ENCODE measurements at regions not wholly inside any gene's neighbourhood (a gene's known extent, or its start where the extent isn't known, plus 50 kb on each side); places are given as distances from the start of the nearest gene placed in this dataset.

GRCh38 chr5:155998257-155998656 lies 328.7 kb upstream of the SGCD start:
- FAIRE-seq (no peak), DNase-seq (ENCODE audit: insufficient read length, low spot score) (no peak)

GRCh38 chr5:156000115-156000514 lies 326.8 kb upstream of the SGCD start:
- FAIRE-seq: no peak
- DNase-seq (ENCODE audit: insufficient read length, low spot score): no peak

DNA sequence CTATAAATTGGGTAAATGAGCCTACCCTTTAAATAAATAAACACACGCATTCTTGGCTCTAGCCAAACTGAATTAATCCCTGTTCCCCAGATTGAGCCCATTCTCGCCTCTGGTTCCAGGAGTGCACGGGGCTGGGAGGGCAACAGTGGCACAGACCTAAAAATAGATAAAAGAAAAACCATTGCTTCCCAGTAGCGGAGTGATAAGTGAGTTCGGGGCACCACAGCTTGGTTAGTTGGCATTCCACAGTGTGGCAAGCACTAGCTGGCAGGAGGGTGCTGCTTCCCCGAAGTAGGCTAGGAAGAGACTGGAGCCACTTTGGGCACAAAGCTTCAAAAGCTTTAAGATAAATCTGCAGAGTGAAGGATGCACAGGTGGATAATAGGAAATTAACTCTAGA lies 322.2 kb upstream of the SGCD start:
- FAIRE-seq (no peak), DNase-seq (ENCODE audit: insufficient read length, low spot score) (no peak)

GRCh38 chr5:156006026-156006647 lies 320.8 kb upstream of the SGCD start:
- no peak for FAIRE-seq
- no peak for DNase-seq (ENCODE audit: insufficient read length, low spot score)

DNA sequence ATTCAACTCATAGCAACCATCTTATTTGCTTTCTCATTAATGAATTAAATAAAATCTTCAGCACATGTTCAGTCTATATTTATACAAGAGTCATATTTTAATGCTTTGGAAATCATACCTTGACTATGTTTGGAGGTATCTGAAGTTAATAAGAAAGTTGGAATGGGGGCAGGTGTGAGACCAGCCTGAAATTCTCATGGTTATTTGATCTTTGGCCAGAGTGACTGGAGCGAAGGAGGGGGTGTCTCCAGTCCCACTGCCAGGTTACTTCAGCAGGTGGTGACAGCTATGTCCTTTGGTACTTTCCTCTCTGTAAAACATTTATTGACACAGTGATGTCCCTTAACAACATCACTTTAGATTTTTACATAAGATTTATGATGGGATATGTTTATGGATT lies 318.1 kb upstream of the SGCD start:
- FAIRE-seq: no peak
- no peak for DNase-seq (ENCODE audit: insufficient read length, low spot score)

GRCh38 chr5:156009583-156009982 lies 317.4 kb upstream of the SGCD start:
- DNase-seq (ENCODE audit: insufficient read length, low spot score) (no peak), FAIRE-seq (no peak)

GRCh38 chr5:156015137-156015536 lies 311.8 kb upstream of the SGCD start:
- FAIRE-seq: no peak

GRCh38 chr5:156019130-156019529 lies 307.8 kb upstream of the SGCD start:
- FAIRE-seq (no peak), DNase-seq (ENCODE audit: insufficient read length, low spot score) (no peak)

More at GRCh38 chr5:156015137-156015536, 311.8 kb upstream of the SGCD start:
- no peak for DNase-seq (ENCODE audit: insufficient read length, low spot score)

GRCh38 chr5:156019571-156020180 lies 307.3 kb upstream of the SGCD start:
- FAIRE-seq (no peak), DNase-seq (ENCODE audit: insufficient read length, low spot score) (no peak)

DNA sequence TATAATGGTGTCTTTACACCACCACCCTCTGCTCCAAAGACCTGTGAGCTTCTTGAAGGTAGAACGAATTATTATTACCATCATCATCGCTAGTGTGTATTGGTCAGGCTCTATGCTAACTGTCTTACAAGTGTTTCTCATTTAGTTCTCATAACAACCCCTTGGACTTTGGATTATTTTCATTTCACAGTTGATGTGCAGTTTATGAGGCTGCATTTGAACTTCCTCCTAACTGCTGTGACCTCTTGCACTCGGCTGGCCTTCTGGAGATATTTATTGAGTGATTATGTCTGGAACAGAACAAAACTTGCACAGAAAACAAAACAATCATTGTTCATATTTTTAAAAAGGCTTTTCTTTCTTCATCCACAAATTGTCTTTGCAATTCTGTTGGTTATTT lies 306.3 kb upstream of the SGCD start:
- DNase-seq (ENCODE audit: insufficient read length, low spot score) (no peak), FAIRE-seq (no peak)

DNA sequence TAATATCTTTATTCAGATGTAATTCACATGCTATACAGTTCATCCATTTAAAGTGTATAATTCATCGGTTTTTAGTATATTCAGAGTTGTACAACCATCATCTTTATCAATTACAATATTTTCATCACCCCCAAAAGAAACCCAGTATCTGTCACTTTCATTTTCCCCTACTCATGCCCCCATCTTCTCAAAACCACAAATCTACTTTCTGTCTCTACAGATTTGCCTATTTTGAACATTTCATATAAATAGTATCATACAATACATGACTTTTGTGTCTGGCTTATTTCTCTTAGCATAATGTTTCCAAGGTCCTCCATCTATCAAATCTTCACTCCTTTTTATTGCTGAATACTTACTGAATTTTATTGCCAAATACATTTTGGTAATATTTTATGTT lies 305.1 kb upstream of the SGCD start:
- no peak for FAIRE-seq
- no peak for DNase-seq (ENCODE audit: insufficient read length, low spot score)

DNA sequence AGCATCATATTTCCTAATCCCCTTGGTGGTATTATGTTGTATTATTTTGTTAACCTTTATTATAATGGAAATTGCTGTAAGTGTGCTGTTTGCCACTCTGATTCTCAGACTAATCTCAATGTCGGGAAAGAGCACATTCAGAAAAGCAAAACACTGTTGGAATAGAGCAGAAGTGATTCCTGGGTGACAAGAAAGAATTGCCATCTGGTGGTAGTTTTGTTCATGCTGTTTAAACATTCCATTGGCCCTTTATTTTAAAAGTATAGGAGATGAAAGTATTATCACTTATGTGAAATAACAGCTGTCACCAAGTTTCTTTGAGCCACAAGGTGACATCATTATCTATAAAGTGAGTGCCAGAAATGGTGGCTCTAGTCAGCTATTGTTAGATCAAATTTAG lies 301.3 kb upstream of the SGCD start:
- FAIRE-seq: no peak
- DNase-seq (ENCODE audit: insufficient read length, low spot score): no peak

DNA sequence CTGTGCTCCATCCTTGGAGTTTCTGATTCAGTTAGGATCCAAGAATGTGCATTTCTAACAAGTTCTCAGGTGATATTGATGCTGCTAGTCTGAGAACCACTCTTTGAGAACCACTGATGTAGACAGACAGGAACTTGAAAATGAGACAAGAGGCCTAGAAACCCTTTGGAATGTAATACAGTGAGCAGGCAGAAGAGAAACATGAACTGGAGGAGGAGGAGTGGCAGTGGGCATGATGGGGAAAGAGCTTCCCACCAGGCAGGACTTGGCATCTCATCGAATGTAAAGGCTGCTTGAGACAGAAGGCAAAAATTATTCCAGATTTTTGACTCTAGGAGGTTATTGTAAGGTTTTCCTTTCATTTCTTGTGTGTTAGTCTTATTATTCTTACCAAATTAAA lies 295.8 kb upstream of the SGCD start:
- no peak for FAIRE-seq
- no peak for DNase-seq (ENCODE audit: insufficient read length, low spot score)

DNA sequence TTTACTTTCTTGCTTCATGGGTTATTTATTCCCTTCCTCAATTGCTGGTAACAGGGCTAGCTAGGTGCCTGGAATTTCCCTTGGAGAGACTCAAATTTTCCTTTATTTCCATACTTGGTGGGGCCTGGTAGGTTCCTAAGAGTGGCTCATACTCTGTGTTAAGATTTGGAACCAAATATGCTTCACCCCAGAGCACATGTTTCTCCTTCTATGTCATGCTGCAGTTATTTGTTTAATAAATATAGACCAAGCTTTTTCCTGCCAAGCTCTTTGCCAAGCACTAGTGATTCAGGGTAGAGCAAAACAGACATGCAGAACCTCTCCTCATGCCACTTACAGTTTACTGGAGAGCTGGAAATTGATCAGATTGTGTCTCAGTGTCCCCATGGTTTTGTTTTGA lies 290.3 kb upstream of the SGCD start:
- FAIRE-seq (no peak), DNase-seq (ENCODE audit: insufficient read length, low spot score) (no peak)

DNA sequence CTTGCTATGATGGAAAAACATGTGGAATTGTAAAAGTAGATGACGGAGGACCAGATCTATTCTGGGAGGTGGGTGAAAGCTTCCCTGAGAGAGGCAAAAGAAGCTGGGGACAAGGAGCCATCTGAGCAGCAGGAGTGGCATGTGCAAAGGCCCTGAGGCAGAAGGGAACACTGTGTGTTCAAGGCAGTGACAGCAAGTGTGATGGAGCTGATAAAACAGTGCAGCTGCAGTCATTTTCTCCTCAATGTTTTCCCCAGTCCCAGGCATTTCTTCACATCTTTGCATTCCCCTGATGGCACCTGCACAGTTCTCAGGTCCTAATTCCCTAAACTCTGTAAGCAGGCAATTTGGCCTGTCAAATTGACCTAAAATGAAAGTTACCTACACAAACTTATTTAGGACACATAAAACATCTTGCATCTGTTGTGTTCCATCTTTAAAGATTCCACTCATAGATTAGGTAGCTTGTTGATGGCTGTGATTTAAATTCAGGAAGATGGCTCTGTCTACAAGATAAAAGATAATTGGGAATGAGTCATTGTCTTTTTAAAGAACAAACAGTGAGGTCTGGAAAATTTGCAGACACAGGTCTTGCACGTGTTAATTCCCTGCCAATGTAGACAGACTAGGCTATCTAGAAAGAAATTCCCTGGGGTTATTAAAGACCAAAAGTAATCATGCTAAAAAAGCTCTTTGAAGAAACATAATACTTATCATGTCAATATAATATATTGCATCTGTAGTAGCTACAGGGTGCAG lies 289.6 kb upstream of the SGCD start:
- DNase-seq (ENCODE audit: insufficient read length, low spot score) (no peak), FAIRE-seq (no peak)

DNA sequence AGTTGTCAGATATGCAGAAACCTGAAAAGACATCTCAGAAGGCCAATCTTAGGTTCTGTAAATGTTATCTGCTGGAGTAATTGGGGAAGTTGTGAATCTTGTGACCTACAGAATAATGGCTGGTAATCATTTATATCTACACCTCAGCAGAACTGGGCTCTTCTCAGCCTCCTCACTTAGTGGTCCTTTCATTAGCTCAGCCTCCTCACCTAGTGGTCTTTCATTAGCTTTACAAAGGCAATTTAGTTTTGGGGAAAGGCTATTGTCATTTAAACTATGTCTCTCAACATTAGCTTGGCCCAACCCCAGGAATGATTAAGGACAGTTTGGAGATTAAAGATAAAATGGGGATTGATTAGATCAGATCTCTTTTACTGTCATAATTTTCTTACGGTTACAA lies 284.2 kb upstream of the SGCD start:
- no peak for FAIRE-seq
- DNase-seq (ENCODE audit: insufficient read length, low spot score): no peak

DNA sequence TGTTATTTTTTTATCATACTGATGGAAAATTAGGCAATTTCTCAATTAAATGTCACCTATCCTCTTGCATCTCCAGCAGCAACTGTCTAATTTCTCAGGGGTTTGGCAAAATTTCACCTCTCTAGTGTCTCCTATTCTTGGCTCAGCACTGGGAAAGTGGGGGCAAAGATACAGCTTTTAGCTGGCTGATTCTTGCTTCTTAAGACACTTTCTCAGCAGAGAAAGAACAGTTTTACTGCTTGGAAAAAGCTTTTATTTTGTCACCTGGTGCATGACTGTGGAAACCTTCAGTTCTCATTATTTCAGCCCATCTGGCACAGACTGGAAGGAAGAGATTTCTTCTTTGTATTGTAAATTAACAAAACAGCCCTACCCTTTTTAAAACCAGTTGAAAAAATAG lies 283.6 kb upstream of the SGCD start:
- no peak for FAIRE-seq

DNA sequence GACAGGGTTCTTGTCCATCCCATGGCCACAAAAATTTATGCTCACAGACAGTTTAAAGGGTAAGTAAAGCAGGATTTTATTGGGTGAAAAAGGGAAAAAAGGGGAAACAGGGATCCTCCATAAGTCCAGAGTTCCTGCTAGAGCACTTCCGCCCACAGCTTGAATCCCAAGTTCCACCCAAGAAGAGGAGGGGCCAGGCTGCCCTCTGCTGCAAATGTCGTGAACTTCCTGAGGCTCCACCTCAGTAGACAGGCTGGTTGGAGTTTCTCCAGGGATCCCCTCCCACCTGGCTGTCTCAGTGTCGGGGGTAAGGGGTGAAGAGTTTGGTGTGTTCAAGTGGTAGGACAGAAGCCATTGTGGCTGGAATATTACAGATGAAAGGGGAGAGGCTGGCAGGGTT lies 275.0 kb upstream of the SGCD start:
- no peak for FAIRE-seq

More for the DNA sequence above, 283.6 kb upstream of the SGCD start:
- DNase-seq (ENCODE audit: insufficient read length, low spot score): no peak

DNA sequence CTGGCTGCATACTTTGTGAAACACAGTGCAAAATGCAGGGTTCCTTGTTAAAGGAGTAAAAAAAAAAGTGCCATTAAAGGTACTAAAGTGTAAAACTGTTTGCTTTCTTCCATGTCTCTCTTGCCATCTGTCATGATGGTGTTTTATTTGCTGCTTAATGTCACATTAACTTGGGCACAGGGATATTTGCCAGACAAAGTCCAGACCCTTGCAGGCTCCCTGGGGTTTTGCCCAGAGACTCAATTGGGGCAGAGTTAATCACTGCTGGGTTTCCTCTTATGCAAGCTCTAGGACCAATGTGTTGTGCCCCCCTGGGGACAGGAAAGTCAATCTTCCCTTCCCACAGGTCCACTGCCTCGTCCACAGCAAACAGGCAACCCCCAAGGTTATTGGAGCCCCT lies 274.3 kb upstream of the SGCD start:
- DNase-seq (ENCODE audit: insufficient read length, low spot score) (no peak), FAIRE-seq (no peak)

More for the DNA sequence above, 275.0 kb upstream of the SGCD start:
- no peak for DNase-seq (ENCODE audit: insufficient read length, low spot score)

- FAIRE-seq (no peak), DNase-seq (ENCODE audit: insufficient read length, low spot score) (no peak)
Observed at GRCh38 chr5:156053056-156053455, 273.9 kb upstream of the SGCD start.

DNA sequence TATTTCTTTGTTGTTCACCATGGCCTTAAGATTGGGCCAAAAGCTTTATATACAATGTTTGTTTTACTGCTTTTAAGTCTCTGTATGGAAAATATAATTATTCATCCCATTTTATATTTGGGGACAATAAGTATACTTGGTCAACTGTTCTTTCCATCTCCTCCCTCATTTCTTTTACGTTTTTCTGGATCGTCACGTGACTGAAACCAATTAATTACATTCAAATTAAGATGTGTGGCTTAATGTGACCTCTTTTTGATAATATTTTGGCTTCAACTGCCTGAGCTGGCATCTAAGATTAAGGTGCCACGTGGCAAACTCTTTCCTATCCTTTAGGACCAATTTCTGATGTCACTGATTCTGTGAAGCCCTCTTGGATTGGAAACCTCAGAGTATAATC lies 250.1 kb upstream of the SGCD start:
- DNase-seq (ENCODE audit: insufficient read length, low spot score): no peak
- FAIRE-seq: no peak

- FAIRE-seq: no peak
- DNase-seq (ENCODE audit: insufficient read length, low spot score): no peak
Observed at GRCh38 chr5:156087577-156088110, 239.3 kb upstream of the SGCD start.

Data from HTR-8/SVneo (cell line).